ENCODE measurements at regions not wholly inside any gene's neighbourhood (a gene's known extent, or its start where the extent isn't known, plus 50 kb on each side); places are given as distances from the start of the nearest gene placed in this dataset.

- TF ChIP-seq, protein P1, sequence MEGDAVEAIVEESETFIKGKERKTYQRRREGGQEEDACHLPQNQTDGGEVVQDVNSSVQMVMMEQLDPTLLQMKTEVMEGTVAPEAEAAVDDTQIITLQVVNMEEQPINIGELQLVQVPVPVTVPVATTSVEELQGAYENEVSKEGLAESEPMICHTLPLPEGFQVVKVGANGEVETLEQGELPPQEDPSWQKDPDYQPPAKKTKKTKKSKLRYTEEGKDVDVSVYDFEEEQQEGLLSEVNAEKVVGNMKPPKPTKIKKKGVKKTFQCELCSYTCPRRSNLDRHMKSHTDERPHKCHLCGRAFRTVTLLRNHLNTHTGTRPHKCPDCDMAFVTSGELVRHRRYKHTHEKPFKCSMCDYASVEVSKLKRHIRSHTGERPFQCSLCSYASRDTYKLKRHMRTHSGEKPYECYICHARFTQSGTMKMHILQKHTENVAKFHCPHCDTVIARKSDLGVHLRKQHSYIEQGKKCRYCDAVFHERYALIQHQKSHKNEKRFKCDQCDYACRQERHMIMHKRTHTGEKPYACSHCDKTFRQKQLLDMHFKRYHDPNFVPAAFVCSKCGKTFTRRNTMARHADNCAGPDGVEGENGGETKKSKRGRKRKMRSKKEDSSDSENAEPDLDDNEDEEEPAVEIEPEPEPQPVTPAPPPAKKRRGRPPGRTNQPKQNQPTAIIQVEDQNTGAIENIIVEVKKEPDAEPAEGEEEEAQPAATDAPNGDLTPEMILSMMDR (conservative IDR thresholded peaks at IDR 0.05; ENCODE audit: low read depth in 2 of 2): peak; percentile 37 to 78
- TF ChIP-seq POLR2AphosphoS5 (IDR thresholded peaks at IDR 0.05; ENCODE audit: low read depth) (no peak), EZH2phosphoT487 (IDR thresholded peaks at IDR 0.05; ENCODE audit: unreplicated experiment) (no peak), ZNF331 (CRISPR knock-in tag; IDR thresholded peaks at IDR 0.05; ENCODE audit: low read depth) (no peak), EZH2 (IDR thresholded peaks at IDR 0.05; ENCODE audit: low read depth, unreplicated experiment) (no peak), JUNB (IDR thresholded peaks at IDR 0.05; ENCODE audit: unreplicated experiment) (no peak)
- TF ChIP-seq, protein P2, sequence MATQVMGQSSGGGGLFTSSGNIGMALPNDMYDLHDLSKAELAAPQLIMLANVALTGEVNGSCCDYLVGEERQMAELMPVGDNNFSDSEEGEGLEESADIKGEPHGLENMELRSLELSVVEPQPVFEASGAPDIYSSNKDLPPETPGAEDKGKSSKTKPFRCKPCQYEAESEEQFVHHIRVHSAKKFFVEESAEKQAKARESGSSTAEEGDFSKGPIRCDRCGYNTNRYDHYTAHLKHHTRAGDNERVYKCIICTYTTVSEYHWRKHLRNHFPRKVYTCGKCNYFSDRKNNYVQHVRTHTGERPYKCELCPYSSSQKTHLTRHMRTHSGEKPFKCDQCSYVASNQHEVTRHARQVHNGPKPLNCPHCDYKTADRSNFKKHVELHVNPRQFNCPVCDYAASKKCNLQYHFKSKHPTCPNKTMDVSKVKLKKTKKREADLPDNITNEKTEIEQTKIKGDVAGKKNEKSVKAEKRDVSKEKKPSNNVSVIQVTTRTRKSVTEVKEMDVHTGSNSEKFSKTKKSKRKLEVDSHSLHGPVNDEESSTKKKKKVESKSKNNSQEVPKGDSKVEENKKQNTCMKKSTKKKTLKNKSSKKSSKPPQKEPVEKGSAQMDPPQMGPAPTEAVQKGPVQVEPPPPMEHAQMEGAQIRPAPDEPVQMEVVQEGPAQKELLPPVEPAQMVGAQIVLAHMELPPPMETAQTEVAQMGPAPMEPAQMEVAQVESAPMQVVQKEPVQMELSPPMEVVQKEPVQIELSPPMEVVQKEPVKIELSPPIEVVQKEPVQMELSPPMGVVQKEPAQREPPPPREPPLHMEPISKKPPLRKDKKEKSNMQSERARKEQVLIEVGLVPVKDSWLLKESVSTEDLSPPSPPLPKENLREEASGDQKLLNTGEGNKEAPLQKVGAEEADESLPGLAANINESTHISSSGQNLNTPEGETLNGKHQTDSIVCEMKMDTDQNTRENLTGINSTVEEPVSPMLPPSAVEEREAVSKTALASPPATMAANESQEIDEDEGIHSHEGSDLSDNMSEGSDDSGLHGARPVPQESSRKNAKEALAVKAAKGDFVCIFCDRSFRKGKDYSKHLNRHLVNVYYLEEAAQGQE (IDR thresholded peaks at IDR 0.05; ENCODE audit: unreplicated experiment): no peak
Observed at GRCh38 chr3:13200946-13201345, 127.7 kb upstream of the IQSEC1 start.
